Right ventricle myocardium inferior (tissue), 1 donor: ENCODE measurements at regions not wholly inside any gene's neighbourhood (a gene's known extent, or its start where the extent isn't known, plus 50 kb on each side); places are given as distances from the start of the nearest gene placed in this dataset.

Source experiments
- ATAC-seq: fragments of 200-7000 bp; cut with Tn5 transposase; one replicate; pipeline ENCODE4 v1.9.1; 2020; ENCODE audit warnings: mild to moderate bottlenecking, moderate library complexity
- DNase-seq: peaks from one replicate; pipeline ENCODE4 v3.0.0; 2021; ENCODE audit errors: missing footprints
- intact Hi-C: fragments of 100-400 bp; cut with DNase I; formaldehyde crosslinking; loops from one replicate; pipeline ENCODE4 v1.11.0; 2022
- donor health status: DM: no; HTN: yes; CAD: no; lungs with severe emphysema.

- ATAC-seq = no peak
- intact Hi-C loops = loop anchor here (10.0 kb wide), 1 partner anchor 331 kb away; no protein-coding TSS in a partner anchor
- DNase-seq = no peak
Measured at GRCh38 chr22:19635644-19636043, 78.7 kb upstream of the SEPTIN5 start.

- ATAC-seq (no peak), DNase-seq (no peak)
- intact Hi-C loops = loop anchor here (10.0 kb wide), 1 partner anchor 332 kb away; no protein-coding TSS in a partner anchor
Measured at GRCh38 chr22:19636696-19637407, 77.5 kb upstream of the SEPTIN5 start.

DNA sequence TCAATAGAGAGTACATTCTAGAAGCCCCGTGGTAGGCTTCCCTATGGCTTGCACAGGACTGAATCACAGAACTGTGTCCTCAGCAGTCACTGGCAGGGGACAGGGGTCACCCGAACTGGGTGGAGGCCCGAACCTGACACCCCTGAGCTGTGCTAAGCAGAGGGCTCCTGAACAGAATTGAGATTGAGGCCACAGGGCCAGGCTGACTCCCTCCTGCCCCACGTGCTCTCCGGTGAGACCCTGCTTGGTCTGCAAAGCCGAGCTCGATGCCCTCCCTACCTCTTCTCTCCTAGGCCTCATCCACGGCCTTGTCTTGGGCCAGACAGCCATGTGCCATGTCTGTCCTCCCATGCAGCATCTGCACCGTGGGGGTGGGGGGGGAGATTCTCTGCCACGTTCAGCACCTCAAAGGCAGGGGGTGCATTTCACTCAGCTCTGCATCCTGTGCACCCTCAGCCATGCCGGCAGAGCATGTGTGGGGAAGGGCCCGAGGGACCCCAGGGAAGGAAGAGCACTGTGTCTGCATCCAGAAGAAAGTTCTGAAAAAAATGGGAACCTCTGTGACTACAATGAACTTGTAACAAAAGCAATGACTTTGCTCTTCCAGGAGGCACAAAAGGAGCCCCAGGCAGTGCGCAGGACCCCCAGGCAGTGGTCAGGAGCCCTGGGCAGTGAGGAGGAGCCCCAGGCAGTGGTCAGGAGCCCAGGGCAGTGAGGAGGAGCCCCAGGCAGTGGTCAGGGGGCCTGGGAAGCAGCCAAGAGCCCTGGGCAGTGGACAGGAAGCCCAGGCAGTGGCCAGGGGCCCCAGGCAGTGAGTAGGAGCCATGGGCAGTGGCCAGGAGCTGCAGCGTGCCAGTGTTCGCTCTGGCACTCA, 76.7 kb upstream of the SEPTIN5 start:
- intact Hi-C loops = loop anchor here (10.0 kb wide), 1 partner anchor 333 kb away; no protein-coding TSS in a partner anchor
- no peak for ATAC-seq
- DNase-seq = no peak

GRCh38 chr22:19638282-19639015, 75.9 kb upstream of the SEPTIN5 start:
- DNase-seq = no peak
- intact Hi-C loops = loop anchor here (10.0 kb wide), 1 partner anchor 334 kb away; no protein-coding TSS in a partner anchor
- ATAC-seq = no peak

GRCh38 chr22:19639610-19640135, 74.6 kb upstream of the SEPTIN5 start:
- intact Hi-C loops = loop anchor here (10.0 kb wide), 1 partner anchor 335 kb away; no protein-coding TSS in a partner anchor
- ATAC-seq = no peak
- no peak for DNase-seq

DNA sequence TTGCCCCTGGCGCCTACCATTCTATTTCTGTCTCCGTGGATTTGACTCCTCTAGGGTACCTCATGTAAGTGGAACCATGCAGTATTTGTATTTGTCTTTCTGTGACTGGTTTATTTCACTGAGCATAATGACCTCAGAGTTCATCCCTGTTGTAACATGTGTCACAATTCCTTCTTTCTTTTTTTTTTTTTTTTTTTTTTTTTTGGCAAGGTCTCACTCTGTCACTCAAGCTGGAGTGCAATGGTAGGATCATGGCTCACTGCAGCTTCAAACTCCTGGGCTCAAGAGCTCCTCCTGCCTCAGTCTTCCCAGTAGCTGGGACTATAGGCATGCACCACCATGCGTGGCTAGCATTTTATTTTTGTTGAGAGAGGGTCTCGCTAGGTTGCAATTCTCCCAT, 74.0 kb upstream of the SEPTIN5 start:
- ATAC-seq (no peak), DNase-seq (no peak)
- intact Hi-C loops = no loop called here

GRCh38 chr22:19641254-19641982, 72.9 kb upstream of the SEPTIN5 start:
- no peak for ATAC-seq
- no peak for DNase-seq
- intact Hi-C loops = no loop called here

DNA sequence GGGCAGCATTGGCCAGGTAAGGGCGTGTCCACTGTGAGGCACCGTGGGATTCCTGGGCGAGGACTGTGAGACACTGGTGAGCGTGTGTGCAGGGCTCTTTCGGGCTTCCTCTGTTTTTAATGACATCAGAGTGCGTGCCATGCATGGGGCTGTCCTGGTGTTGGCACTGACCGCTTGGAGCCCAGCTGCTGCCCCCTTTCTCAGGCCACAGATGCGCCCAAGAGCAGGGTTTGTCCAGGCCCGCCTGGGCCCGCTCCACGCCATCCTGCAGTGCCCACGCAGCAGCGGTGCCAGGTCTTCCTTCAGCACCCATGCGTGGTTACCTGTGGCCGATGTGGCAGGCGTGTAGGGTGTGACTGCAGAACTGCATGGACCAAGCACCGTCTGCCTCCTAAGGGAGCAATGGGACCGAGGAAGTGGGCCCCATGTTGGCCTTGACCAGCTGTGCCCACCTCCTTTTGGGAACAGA, 72.3 kb upstream of the SEPTIN5 start:
- intact Hi-C loops = no loop called here
- ATAC-seq (no peak), DNase-seq (no peak)

GRCh38 chr22:19643448-19644313, 70.6 kb upstream of the SEPTIN5 start:
- intact Hi-C loops = no loop called here
- ATAC-seq (no peak), DNase-seq (no peak)

GRCh38 chr22:19644314-19645223, 69.7 kb upstream of the SEPTIN5 start:
- DNase-seq = no peak
- intact Hi-C loops = no loop called here

GRCh38 chr22:19645391-19645790, 68.9 kb upstream of the SEPTIN5 start:
- intact Hi-C loops = no loop called here
- DNase-seq (no peak), ATAC-seq (no peak)

More at GRCh38 chr22:19644314-19645223, 69.7 kb upstream of the SEPTIN5 start:
- ATAC-seq = no peak

GRCh38 chr22:19645905-19646304, 68.4 kb upstream of the SEPTIN5 start:
- DNase-seq (no peak), ATAC-seq (no peak)
- intact Hi-C loops = no loop called here

GRCh38 chr22:19646383-19646782, 67.9 kb upstream of the SEPTIN5 start:
- intact Hi-C loops = no loop called here
- DNase-seq (no peak), ATAC-seq (no peak)

DNA sequence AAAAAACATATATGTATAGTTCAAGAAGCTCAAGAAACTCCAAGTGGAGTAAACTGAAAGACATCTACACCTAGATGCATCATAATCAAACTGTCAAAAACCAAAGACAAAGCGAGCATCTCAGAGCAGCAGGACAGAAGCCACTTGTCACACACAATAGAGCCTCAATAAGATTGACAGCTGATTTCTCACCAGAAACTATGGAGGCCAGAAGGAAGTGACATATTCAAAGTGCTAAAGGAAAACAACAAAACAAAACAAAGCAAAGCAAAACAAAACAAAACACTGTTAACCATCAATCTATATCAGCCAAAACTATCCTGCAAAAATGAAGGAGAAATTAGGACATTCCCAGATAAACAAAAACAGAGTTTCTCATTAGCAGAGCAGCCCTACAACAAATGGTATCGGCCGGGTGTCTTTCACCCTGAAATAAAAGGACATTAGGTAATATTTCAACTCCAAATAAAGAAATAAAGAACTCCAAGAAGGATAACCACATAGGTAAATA, 65.8 kb upstream of the SEPTIN5 start:
- intact Hi-C loops = no loop called here
- no peak for ATAC-seq
- no peak for DNase-seq

GRCh38 chr22:19652316-19652715, 62.0 kb upstream of the SEPTIN5 start:
- intact Hi-C loops = no loop called here
- DNase-seq (no peak), ATAC-seq (no peak)

GRCh38 chr22:19654338-19654987, 59.8 kb upstream of the SEPTIN5 start:
- ATAC-seq (no peak), DNase-seq (no peak)
- intact Hi-C loops = no loop called here
